GM12878 (cell line): ENCODE measurements at regions not wholly inside any gene's neighbourhood (a gene's known extent, or its start where the extent isn't known, plus 50 kb on each side); places are given as distances from the start of the nearest gene placed in this dataset.

ENCODE experiments used
- ATAC-seq: fragments of 200-7000 bp; cut with Tn5 transposase; 3 replicates; pipeline ENCODE4 v1.9.1; 2020; ENCODE audit warnings: mild to moderate bottlenecking, moderate library complexity
- BruUV-seq: library from RNA; stranded (reverse); fragments of 400-500 nt; replicated peaks from 2 replicates; lab custom pipeline; 2021; lab: Mats Ljungman, UMichigan
- CTCF ChIA-PET: fragments of 300-600 bp; sonication (Branson Sonifier 250); formaldehyde crosslinking; extraction: SDS; loops from one replicate; lab custom pipeline; 2021; ENCODE audit warnings: inconsistent platforms; lab: Yijun Ruan, JAX
- POLR2A ChIA-PET: fragments of 350-600 bp; formaldehyde crosslinking; extraction: SDS; loops from one replicate; lab custom pipeline; 2021; ENCODE audit warnings: inconsistent platforms; lab: Charles Lee
- RAD21 ChIA-PET: fragments of 300-600 bp; sonication (Branson Sonifier 250); formaldehyde crosslinking; loops from one replicate; lab custom pipeline; 2023; ENCODE audit warnings: antibody characterized with exemption; ENCODE audit not compliant: unreplicated experiment; lab: Charles Lee
- SMC1A ChIA-PET: fragments of 300-600 bp; sonication (Branson Sonifier 250); formaldehyde crosslinking; loops from one replicate; lab custom pipeline; 2023; ENCODE audit not compliant: unreplicated experiment, uncharacterized antibody; lab: Charles Lee
- DNase-seq: peaks from one replicate; pipeline ENCODE4 v3.0.0-alpha.2; 2011; ENCODE audit warnings: low read depth, low spot score
- FAIRE-seq: peaks from 3 replicates; lab custom pipeline; 2011; peaks lifted over from hg19 to GRCh38; lab: Jason Lieb, UNC
- H2AFZ ChIP-seq: 2 replicates; pipeline ENCODE4 v1.6.0; 2011; ENCODE audit warnings: low read depth, low read length, control low read depth; ENCODE audit not compliant: control insufficient read depth
- H3K27ac ChIP-seq: 2 replicates; pipeline ENCODE4 v1.5.1; 2011; ENCODE audit warnings: control low read depth; ENCODE audit not compliant: control insufficient read depth, insufficient read depth
- H3K27me3 ChIP-seq, 2 experiments: replicated peaks in 1 of 2; 2 replicates each; pipeline versions ENCODE4 v1.6.0 to v1.6.1; 2011; ENCODE audit warnings: low read length in 1 of 2; ENCODE audit not compliant: control insufficient read depth in 2 of 2, insufficient read depth in 2 of 2
- H3K36me3 ChIP-seq, 2 experiments: 2 replicates each; pipeline ENCODE4 v1.5.1; 2011; ENCODE audit warnings: low read length in 1 of 2; ENCODE audit not compliant: control insufficient read depth in 2 of 2, insufficient read depth in 2 of 2
- H3K4me1 ChIP-seq: 2 replicates; pipeline ENCODE4 v1.6.1; 2011; ENCODE audit warnings: mild to moderate bottlenecking, low read length, moderate library complexity, mixed read lengths; ENCODE audit not compliant: control insufficient read depth, insufficient read depth
- H3K4me2 ChIP-seq: 2 replicates; pipeline ENCODE4 v1.6.0; 2011; ENCODE audit warnings: control low read depth; ENCODE audit not compliant: control insufficient read depth, insufficient read depth
- H3K4me3 ChIP-seq: fragments of 200-600 bp; sonication (generic); 2 replicates; pipeline ENCODE4 v1.5.1; 2016
- H3K79me2 ChIP-seq: 2 replicates; pipeline ENCODE4 v1.6.0; 2011; ENCODE audit warnings: low read length; ENCODE audit not compliant: control insufficient read depth, insufficient read depth
- H3K9ac ChIP-seq: 2 replicates; pipeline ENCODE4 v1.8.0; 2011; ENCODE audit warnings: low read length, control low read depth, mixed read lengths; ENCODE audit not compliant: control insufficient read depth, insufficient read depth
- H3K9me3 ChIP-seq: replicated peaks from 3 replicates; pipeline ENCODE4 v1.5.1; 2011; ENCODE audit warnings: mild to moderate bottlenecking, low read length; ENCODE audit not compliant: control insufficient read depth, insufficient read depth
- H4K20me1 ChIP-seq: 2 replicates; pipeline ENCODE4 v1.6.0; 2011; ENCODE audit not compliant: control insufficient read depth, insufficient read depth
- BACH1 ChIP-seq: fragments of 450-650 bp; IDR thresholded peaks from 2 replicates; pipeline ENCODE4 v1.6.1; 2017; ENCODE audit warnings: mild to moderate bottlenecking, borderline replicate concordance
- BRCA1 ChIP-seq: IDR thresholded peaks from 2 replicates; pipeline ENCODE4 v1.6.1; 2011; ENCODE audit warnings: low read depth, low read length, improper control_type of control experiment
- CBX5 ChIP-seq: sonication (generic); IDR thresholded peaks from 2 replicates; pipeline ENCODE4 v1.6.1; 2016; ENCODE audit warnings: low read depth, moderate library complexity, mild to moderate bottlenecking, inconsistent platforms
- CHD4 ChIP-seq: fragments of 200-600 bp; sonication (generic); IDR thresholded peaks from 2 replicates; pipeline ENCODE4 v1.6.1; 2016; ENCODE audit warnings: mild to moderate bottlenecking
- EZH2 ChIP-seq: IDR thresholded peaks from 2 replicates; pipeline ENCODE4 v1.6.1; 2012; ENCODE audit warnings: low read depth, mild to moderate bottlenecking, control low read depth, inconsistent platforms, low read length, borderline replicate concordance; ENCODE audit not compliant: control insufficient read depth
- MYC ChIP-seq: IDR thresholded peaks from 2 replicates; pipeline ENCODE4 v1.6.1; 2011; ENCODE audit warnings: mild to moderate bottlenecking, low read length, moderate library complexity, inconsistent platforms; ENCODE audit not compliant: insufficient read depth, insufficient replicate concordance, insufficient read length, severe bottlenecking
- NFIC ChIP-seq: IDR thresholded peaks from 2 replicates; pipeline ENCODE4 v1.6.1; 2012; ENCODE audit warnings: low read depth, mild to moderate bottlenecking, inconsistent platforms, low read length, moderate library complexity
- PKNOX1 ChIP-seq: fragments of 450-650 bp; IDR thresholded peaks from 2 replicates; pipeline ENCODE4 v1.6.1; 2016; ENCODE audit warnings: mild to moderate bottlenecking
- RELB ChIP-seq: fragments of 450-650 bp; IDR thresholded peaks from 2 replicates; pipeline ENCODE4 v1.6.1; 2017; ENCODE audit warnings: low read depth, mild to moderate bottlenecking, moderate library complexity
- TCF12 ChIP-seq: IDR thresholded peaks from 2 replicates; pipeline ENCODE4 v1.6.1; 2011; ENCODE audit warnings: low read depth, mild to moderate bottlenecking, low read length
- WGBS: methylation state at CpG from one replicate; pipeline ENCODE4 v1.1.6; 2016; ENCODE audit warnings: low lambda C conversion rate; ENCODE audit not compliant: insufficient replicate concordance, insufficient coverage; ENCODE audit errors: missing lambda C conversion rate; 5-methylcytosine and 5-hydroxymethylcytosine counted together
- in situ Hi-C: fragments of 300-500 bp; cut with MboI; formaldehyde crosslinking; loops from 9 replicates; pipeline ENCODE4 v1.14.3; 2018; ENCODE audit warnings: mixed read lengths
- intact Hi-C: fragments of 100-400 bp; cut with micrococcal nuclease; formaldehyde crosslinking; loops from one replicate; pipeline ENCODE4 v1.14.2; 2022; ENCODE audit not compliant: unreplicated experiment

- H4K20me1 ChIP-seq, result no peaks in the 10 kb centered on the region
- no peak overlapping the region for H3K4me2 ChIP-seq
- SMC1A ChIA-PET, result no interaction called here
- CTCF ChIA-PET, result no interaction called here
- no peak for DNase-seq
- POLR2A ChIA-PET, result no interaction called here
- no TSS peak for BruUV-seq
- H3K4me1 ChIP-seq, result no peaks in the 10 kb centered on the region
- no peaks in the 10 kb centered on the region for H3K36me3 ChIP-seq
- H3K27me3 ChIP-seq, result no peaks in the 10 kb centered on the region
- FAIRE-seq, result no peak
- in situ Hi-C loops, result no loop called here
- no peak overlapping the region for H3K27ac ChIP-seq
- intact Hi-C loops, result no loop called here
- H3K79me2 ChIP-seq, result no peaks in the 10 kb centered on the region
- RAD21 ChIA-PET, result no interaction called here
- WGBS, result 8% methylated on average over 12 of the region's 12 CpGs
- TF ChIP-seq EZH2, result no peak
- no peak for TF ChIP-seq RELB
- no peak for TF ChIP-seq BACH1
- TF ChIP-seq CBX5, result no peak
- TF ChIP-seq TCF12, result no peak
- no peak for TF ChIP-seq CHD4
- no peak for TF ChIP-seq PKNOX1
- TF ChIP-seq BRCA1, result no peak
- no peak for TF ChIP-seq MYC
- TF ChIP-seq NFIC, result no peak
- no peak overlapping the region for H3K9ac ChIP-seq
- no peak overlapping the region for H3K4me3 ChIP-seq
- ATAC-seq, result no peak
- H2AFZ ChIP-seq, result no peak overlapping the region
- no peaks in the 10 kb centered on the region; the same call in 2 of the 3 replicates for H3K9me3 ChIP-seq
Observed at GRCh38 chr22:27110665-27111451, 453.5 kb downstream of the MIAT start.
